ENCODE measurements at regions not wholly inside any gene's neighbourhood (a gene's known extent, or its start where the extent isn't known, plus 50 kb on each side); places are given as distances from the start of the nearest gene placed in this dataset.

DNA sequence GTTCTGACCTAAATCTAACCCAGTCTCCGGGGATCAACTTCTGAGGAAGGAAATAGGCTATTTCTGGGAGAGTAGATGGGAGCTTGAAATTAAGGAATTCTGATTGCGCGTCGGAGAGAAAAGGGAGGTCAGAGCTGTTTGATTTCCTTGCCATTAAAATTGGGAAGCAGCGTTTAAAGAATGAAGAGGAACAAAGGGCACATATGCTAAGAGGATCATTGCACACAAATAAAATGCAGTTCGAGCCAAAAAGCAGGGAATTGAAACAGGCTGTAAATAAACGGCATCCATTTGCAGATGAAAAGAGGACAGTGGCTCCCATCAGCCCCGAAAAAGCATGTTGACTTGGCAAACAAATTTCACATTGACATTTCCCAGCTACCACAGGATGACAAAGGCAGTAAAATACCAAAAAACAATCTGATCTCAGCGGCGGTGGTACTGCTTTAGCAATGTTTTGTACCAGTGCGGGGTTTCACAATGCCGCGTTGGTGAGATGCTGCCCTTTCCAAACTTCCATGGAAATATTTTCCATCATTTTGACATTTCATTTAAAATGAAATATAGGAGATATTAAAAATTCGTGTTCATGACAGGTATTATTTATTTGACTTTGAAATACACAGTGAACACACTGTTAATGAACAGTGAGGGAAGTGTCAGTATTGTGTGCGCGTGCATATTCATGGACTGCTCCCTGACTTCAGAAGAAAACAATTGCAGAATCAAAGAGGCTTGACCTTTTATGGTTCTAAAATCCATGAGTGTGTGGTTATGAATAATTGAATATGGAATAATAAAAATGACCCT lies 108.8 kb downstream of the SQOR start:
- DNase-seq: no peak
- intact Hi-C loops (cut with DNase I): no loop called here

DNA sequence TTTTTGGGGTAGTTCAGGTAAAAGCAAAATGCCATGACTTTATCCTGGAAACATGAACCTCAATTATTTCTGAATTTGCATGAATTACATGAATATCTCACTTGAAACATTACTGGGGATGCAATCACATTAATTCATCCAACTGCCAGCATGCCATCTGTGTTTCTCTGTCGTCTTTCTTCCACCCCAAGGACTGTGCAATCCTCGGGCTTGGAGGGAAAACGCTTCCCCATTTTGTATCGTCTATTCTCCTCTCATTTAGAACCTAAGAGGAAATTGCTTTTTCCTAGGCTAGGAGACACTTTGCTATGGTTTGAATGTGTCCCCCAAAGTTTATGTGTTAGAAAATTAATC lies 109.4 kb downstream of the SQOR start:
- no peak for DNase-seq

DNA sequence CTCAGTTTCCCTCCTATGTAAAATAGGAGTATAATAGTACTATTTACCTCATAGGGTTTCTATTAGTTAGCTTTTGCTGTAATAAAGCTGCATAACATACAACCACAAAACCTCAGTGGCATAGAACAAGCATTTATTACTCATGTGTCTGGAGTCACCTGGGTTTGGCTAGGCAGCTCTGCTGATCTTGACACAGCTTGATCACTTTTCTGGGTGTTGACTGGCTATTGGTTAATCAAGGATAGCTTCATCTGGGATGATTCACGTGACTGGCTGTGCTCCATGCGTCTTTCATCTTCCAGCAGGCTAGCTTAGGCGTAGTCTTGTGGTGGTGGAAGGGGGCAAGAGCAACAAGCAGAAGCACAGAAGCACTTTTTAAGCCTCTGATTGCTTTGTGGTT lies 112.6 kb downstream of the SQOR start:
- intact Hi-C loops (cut with DNase I): no loop called here
- DNase-seq: no peak

More for the DNA sequence above, 109.4 kb downstream of the SQOR start:
- intact Hi-C loops (cut with DNase I): no loop called here

DNA sequence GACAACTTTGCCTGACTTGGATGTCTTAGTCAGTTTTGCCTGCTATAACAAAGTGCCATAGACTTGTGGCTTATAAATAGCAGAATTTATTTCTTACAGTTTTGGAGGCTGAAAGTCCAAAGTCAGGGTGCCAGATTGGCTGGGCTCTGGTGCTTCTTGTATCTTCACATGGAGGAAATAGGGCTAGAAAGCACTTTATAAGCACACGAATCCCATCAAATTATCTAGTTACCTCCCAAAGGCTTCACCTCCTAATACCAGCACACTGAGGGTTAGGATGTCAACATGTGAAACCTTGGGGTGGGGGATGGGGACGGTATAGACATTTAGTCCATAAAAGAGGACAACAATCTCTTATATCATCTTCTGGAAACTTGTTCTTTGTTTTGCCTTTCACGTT lies 116.8 kb downstream of the SQOR start:
- no peak for DNase-seq
- intact Hi-C loops (cut with DNase I): no loop called here

DNA sequence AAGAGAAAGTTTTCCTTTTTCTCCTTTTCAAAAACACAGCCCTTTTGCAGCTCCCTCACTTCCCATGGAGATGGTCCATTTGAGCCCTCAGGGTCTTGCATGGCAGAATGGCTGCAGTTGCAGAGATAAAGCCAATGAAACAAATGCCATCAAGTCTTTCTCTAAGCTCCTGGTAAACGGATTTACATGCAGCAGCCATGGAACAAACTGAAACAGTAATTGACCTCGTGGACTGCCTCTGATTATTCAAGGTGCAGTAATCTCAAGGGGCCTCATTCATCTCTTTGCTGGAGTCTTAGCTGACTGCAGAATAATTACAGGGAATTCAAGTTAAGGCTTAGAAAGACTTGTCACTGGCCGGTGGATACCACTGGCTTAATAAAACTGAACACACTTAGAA lies 125.1 kb downstream of the SQOR start:
- intact Hi-C loops (cut with DNase I): no loop called here
- no peak for DNase-seq

DNA sequence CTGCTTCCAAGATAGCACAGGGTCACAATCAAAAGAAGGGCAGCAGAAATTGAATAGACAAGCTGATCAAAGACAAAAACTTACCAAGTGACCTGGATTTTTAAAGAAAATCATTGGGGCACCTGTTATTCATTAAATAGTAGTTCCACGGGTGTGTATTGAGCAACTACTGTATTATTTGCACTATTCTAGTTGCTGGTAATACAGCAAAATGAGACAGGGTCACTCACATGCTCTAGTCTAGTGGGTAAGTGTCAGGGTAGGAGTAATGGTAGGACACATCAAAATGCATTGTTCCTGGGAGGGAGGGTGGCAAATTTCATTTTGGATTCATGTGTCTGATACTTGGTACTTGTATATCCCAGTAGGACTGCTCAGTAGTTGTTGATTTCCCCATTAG lies 127.9 kb downstream of the SQOR start:
- DNase-seq: no peak
- intact Hi-C loops (cut with DNase I): no loop called here

DNA sequence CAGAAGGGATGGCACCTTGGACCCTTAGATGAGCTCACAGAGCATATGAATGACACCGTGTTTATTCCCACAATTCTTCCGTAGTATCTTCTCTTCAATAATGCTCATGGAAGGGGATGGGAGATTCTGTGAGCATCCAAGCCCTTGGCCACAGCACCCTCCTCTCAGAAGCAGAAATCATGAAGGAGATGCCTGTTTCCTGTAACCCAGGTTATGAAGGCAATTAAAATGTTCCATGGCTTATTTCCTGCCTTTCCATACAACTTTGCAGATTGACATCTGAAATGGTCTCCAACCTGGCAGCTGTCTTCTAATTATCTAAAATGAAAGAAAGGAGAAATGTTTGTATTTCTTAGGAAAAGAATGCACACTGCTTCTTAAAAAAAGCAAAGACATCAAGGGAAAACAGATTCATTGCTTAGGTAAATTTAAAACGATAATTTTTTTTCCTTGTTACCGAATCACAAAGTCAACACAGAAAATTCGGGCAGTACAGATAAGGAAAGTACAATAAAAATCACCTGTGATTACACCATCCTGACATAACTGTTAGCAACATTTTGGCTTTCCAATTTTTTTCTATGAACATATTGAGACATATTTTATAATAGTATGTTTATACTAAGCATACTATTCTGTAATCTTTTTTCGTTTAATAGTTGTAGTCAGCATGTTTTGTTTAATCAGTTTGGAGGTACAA lies 128.5 kb downstream of the SQOR start:
- no peak for DNase-seq
- intact Hi-C loops (cut with DNase I): no loop called here

DNA sequence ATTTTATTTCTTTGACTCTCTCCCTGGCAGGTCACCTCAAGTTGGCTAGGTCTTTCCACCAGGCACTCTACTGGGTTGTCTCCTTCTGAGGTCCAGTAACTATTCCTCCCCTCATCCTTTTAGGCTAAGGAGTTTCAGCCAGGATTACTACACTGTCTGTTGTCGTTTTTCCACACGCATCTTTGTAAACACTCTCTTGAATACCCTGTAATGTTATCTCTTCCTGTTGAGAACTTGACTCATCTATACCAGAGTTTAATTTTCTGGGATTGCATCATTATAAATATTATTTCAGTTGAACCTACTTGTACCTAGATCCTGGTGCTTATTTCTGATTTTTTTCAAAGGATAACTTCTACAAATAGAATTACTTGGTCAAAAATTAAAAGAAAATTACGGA lies 138.3 kb downstream of the SQOR start:
- intact Hi-C loops (cut with DNase I): no loop called here
- no peak for DNase-seq

DNA sequence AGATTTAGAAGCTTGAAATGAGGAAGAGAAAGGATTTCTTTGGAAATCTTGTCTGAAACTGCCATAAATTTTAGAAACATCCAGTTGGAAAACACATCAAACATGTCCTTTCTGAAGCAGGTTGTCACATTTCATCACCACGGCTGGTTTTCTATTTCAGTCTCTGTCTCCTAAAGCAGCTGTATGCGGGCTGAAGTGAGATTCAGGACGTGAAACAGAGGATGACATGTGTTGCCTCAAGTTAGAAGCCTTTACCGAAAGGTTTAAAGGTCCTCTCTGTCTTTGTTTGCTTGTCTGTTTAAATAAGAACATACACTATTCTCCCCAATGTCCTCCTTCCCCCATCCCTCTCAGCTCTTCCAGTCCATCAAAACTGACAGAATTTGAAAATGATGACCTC lies 141.9 kb downstream of the SQOR start:
- intact Hi-C loops (cut with DNase I): no loop called here
- no peak for DNase-seq

DNA sequence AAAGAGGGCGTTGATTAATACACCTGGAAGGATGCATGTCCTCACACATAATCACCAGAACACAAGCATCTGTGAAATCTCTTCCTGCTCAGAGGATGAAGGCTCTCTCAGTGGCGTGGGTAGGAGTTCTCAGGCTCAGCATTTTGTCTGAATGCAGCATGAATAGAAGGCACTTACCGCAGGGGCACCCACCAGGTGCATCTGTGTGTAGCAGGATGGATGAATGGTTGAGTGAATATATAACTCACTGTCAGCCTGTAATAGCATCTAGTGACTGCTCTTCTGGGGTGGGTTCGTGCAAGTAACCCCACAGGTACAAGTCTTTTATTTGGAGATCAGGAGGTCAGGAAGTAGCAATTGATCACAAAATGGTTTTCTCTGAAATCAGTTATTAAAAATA lies 143.0 kb downstream of the SQOR start:
- intact Hi-C loops (cut with DNase I): no loop called here

DNA sequence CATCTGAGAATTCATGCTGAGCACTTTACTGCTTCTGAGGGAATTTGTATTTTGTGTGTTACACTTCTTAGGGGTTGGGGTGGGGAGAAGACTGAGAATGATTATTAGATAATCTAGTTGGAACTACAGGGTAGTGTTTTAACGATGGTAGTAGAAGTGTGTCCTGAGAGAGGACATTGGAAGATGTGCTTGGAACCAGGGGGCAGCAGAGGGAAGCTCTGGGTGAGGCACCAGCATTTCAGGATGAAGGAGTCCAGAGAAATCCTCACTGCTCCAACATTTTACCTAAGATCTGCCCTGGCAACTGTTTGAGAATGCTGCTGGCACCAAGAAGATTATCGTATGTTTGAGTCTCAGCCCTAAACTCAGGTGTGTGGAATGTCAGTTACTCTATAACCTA lies 145.5 kb downstream of the SQOR start:
- DNase-seq: no peak
- intact Hi-C loops (cut with DNase I): no loop called here

More for the DNA sequence above, 143.0 kb downstream of the SQOR start:
- DNase-seq: no peak

DNA sequence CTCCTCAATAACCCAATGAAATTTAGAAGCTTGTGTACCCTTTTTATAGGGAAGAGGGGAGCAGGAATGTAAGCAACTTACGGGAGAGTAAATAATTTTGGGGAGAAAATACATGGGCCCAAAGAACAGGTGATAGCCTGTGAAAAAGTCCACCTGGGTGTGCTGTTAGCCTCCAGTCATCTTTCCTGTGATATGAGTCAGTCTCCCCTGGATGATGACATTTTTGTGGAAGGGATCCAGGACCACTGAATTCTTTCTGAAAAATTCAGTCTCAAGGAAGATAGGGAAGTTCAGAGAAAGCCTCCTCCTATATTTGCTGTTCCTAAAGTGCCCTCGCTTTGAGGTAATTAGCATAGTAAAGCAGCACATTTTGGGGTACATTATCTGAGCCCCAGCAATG lies 149.8 kb downstream of the SQOR start:
- intact Hi-C loops (cut with DNase I): no loop called here
- no peak for DNase-seq

DNA sequence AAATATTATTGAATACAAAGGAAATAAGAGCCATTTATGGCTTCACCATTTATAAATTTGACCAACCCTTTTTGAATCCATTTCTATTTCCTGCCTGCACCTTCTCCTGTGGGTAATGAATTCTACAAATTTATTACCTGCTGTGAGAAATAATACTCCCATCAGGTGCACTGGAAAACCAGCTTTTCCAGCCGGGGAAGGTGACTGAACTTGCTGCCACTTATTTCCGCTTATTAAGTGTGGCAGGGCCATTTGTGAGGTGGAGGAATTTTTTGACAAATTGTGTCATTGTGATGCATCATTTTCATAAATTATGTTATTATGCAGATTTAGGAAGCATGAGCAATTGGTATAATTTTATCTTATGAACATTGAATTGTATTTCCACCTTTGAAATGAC lies 151.1 kb downstream of the SQOR start:
- intact Hi-C loops (cut with DNase I): no loop called here
- DNase-seq: no peak

DNA sequence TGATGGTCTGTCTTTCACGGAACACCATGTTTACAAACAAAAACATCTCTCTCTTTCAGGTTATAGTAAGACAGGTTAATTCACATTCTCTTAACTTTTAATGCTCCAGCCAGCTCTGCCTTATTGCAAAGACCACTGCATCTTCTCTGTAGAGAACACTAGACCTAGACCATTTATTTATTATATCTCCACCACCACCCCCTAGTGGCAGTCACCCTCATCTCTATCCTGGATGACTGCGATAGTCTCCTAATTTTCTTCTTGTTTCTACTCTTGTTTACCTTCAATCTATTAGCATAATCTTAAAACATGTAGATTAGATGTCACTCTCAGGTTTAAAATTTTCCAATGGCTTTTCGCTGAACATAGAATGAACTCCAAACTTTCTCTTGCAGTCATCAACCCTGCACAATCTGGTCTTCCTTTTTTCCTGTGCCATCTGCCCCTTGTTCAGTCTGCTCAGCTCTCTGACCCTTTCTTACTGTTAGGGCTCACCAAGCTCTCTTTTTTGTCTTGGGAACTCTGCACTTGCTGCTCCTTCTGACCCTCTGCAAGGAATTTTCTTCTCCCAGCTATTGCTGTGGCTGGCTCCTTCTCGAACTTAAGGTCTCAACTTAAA lies 155.6 kb downstream of the SQOR start:
- intact Hi-C loops (cut with DNase I): loop anchor here (1.0 to 5.0 kb wide), 2 partner anchors 85 to 512 kb away; no protein-coding TSS in a partner anchor
- no peak for DNase-seq

DNA sequence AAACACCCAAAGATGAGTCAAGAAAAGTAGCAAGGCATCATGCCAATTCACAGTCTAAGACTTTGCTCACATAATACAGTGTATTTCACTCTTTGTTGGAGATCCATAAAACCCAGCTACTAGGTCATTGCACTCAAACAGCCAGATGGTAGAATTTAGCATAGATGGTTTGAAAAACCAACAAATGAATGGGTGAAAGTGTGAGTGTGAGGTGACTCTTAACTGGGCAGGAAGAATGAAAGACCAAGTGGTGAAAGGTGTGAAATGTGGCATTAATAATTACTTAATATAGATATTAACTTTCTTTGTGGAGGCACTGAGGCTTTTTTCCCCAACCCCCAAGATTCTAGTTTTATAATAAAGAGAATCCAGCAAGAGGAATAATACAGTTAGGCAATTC lies 159.5 kb downstream of the SQOR start:
- intact Hi-C loops (cut with DNase I): loop anchor here (5.0 kb wide), 1 partner anchor 508 kb away; no protein-coding TSS in a partner anchor
- no peak for DNase-seq

DNA sequence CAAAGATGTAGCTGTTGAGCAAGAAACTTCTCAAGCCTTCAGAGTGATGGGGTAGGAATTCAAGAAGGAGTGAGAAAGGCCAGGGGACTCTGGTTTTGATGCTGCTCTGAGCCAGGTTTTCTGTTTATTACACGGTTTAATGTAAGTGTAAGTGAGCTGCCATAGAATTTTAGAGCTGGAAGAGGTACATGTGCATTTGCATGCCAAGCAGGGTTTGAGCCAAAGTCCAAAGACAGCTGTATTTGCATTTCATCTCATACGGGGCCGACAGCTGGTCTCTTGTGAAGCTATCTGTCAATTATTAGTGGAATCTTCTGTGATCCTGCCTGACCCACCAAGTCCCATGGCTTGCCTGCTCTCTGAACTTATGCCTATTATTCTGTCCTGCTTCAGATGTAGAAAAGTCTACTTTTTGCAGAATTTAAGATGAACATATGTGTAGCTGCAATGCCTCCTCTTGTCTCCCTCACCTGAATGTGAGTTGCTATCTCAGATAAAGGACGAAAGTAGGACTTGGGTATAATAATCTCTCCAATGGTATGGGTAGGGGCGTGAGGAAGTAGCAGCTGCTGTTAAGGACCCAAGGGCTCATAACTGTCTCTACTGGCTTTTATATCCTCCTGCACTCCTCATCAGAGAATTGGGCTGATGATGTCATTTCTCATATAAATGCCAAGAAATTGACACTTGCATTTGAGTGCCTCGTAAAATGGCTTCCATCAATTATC lies 160.0 kb downstream of the SQOR start:
- no peak for DNase-seq
- intact Hi-C loops (cut with DNase I): loop anchor here (5.0 kb wide), 1 partner anchor 507 kb away; no protein-coding TSS in a partner anchor

DNA sequence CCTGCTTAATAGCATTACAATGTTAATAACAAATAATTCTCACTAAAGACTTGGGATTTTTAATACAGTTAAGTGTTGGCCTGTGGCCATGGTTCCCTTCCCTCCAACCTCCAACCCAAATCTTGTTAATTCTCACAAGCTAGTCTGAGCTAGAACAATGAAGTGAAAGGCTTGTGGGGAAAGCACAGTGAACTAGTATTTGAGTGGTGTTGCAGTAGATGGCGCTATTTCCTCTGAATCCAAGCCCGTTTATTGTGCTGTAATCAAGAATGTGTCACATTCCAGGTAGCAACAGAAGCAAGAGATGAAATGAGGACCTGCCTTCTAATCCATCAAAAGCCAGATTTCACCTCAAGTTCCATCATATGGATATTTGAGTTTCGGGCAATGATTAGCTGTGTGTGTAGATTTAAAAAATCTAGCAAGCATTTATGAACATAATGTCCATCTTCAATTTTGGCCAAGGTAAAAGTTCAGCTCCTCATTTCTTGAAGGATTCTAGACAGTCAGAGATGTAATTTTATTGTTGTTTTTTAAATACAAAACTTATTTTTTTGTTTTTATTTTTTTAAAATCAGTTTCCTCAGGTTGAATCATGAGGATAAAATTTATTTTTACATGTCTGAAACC lies 160.7 kb downstream of the SQOR start:
- DNase-seq: peak in 2 of 10 donors; percentile 10 to 13
- intact Hi-C loops (cut with DNase I): no loop called here

DNA sequence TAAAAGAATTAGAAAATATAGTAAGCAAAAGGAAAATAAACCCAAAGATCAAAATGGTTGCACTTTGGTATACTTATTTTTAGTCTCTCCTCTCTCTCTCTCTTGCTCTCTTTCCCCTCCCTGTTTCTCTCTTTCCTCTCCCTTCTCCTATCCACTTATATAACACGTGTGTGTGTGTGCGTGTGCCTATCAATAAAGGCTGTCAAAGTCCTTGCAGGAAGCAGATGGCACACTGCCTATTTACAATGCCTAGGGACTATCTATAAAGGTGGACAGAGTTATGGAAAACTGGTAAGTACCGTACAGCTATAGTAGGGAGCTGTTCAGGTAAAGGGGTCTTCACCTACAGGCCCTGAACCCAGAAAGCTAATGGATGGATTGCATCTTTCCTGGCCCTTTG lies 161.6 kb downstream of the SQOR start:
- no peak for DNase-seq
- intact Hi-C loops (cut with DNase I): no loop called here

DNA sequence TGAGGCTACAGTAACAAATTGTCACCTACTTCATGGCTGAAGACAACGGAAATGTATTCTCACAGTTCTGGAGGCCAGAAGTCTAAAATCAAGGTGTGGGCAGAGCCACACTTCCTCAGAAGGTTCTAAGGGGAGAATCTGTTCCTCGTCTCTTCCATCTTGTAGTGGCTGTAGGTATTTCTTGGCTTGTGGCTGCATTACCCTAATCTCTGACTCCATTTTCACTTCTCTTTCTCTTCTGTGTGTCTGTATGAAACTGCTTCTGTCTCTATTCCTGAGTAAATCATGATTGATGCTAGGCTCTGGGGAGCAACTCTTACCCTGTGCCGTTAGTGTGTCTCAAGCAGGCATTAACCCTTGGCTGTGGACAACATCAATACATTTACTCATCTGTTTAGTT lies 164.7 kb downstream of the SQOR start:
- intact Hi-C loops (cut with DNase I): no loop called here
- no peak for DNase-seq

DNA sequence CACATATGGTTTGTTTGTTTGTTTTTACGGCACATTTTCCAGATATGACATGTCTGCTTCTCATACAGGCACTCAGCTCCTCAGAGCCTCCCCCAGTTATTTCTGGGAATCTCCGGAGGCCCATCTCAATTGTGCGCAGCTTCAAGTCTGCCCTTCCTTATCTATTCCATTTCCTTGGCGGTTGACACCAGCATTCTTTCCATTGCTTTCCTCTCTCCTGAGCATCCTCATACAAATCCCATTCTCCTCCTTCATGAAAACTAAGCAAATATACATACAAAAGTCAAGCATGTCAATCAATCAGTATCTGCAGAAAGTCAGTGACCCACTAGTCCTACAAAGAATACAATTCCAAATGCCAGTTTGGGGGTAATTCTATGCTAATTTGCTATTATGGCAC lies 166.7 kb downstream of the SQOR start:
- no peak for DNase-seq
- intact Hi-C loops (cut with DNase I): no loop called here

DNA sequence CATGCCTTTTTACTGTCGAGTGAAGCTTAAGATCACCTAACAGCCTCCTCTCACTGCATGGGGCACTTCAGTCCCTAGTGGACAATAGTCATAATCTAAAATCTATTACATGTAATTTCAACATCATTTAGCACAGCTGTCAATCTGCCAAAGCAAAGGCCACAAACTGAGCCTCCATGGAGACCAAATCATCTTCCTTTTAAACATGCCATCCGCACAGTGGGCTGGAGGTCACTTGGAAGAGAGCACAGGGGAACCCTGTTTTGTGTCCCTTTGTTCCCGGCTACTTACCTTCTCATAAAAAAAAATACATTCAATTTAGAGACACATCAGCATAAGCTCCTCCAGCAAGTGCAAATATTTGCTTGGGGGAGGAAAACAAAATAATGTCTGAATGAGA lies 167.3 kb downstream of the SQOR start:
- intact Hi-C loops (cut with DNase I): no loop called here
- no peak for DNase-seq

Data from posterior cingulate gyrus (tissue), 11 donors.